ENCODE measurements at regions not wholly inside any gene's neighbourhood (a gene's known extent, or its start where the extent isn't known, plus 50 kb on each side); places are given as distances from the start of the nearest gene placed in this dataset.

DNA sequence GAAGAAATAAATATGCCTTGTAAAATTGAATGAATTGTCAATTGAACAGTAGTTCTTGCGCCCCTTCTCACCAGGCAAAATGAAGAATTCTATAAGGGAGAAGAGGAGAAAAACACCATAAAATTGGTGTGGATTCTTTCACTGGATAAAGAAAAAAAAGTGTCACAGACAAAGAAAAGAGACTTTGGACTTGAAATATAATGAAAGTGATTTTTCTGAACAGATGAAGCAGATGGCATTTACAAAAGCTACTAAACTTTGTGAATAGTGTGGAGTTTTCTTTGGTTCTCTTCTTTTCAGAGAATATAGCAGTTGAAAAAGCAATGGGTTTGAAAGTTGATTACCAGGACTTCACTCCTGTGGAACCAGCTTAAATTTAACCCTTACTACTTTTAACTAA lies 945.7 kb downstream of the DSC3 start:
- no peak for DNase-seq
- Histone ChIP-seq H3K27me3 (ENCODE audit: control insufficient read depth in 2 of 2, insufficient read depth in 2 of 2, low read length in 2 of 2) (no peaks in the 10 kb centered on the region), H3K27ac (ENCODE audit: low read depth, low read length) (no peak overlapping the region), H3K4me1 (ENCODE audit: control insufficient read depth in 2 of 2, insufficient read depth in 2 of 2, low read length in 2 of 2) (no peaks in the 10 kb centered on the region), H3K36me3 (ENCODE audit: control insufficient read depth in 2 of 3, insufficient read depth in 3 of 3, low read length in 3 of 3) (no peaks in the 10 kb centered on the region), H3K4me3 (ENCODE audit: low read length) (no peak overlapping the region), H3K9me3 (ENCODE audit: control insufficient read depth in 2 of 3, low read length in 3 of 3) (no peaks in the 10 kb centered on the region)
- intact Hi-C loops (cut with micrococcal nuclease), result no loop called here
- POLR2A ChIA-PET, result no interaction called here
- H3K27ac Mint-ChIP-seq, result no peak overlapping the region
- no peaks in the 10 kb centered on the region for H3K27me3 Mint-ChIP-seq
- no peak for ATAC-seq
- H3K4me1 Mint-ChIP-seq, result no peaks in the 10 kb centered on the region
- CTCF ChIA-PET, result no interaction called here
- no peak overlapping the region for H3K4me3 Mint-ChIP-seq
- peaks cover 0 to 10% (median 4%) of the 10 kb centered on the region in 11 donors for H3K9me3 Mint-ChIP-seq
- H3K36me3 Mint-ChIP-seq, result no peaks in the 10 kb centered on the region

GRCh38 chr18:30094556-30094955 lies 948.0 kb downstream of the DSC3 start:
- no peaks in the 10 kb centered on the region for H3K4me1 Mint-ChIP-seq
- intact Hi-C loops (cut with micrococcal nuclease), result no loop called here
- H3K27me3 Mint-ChIP-seq, result no peaks in the 10 kb centered on the region
- peaks cover 0 to 10% (median 4%) of the 10 kb centered on the region in 11 donors for H3K9me3 Mint-ChIP-seq
- Histone ChIP-seq H3K27me3 (ENCODE audit: control insufficient read depth in 2 of 2, insufficient read depth in 2 of 2, low read length in 2 of 2) (no peaks in the 10 kb centered on the region), H3K4me3 (ENCODE audit: low read length) (no peak overlapping the region), H3K27ac (ENCODE audit: low read depth, low read length) (no peak overlapping the region), H3K36me3 (ENCODE audit: control insufficient read depth in 2 of 3, insufficient read depth in 3 of 3, low read length in 3 of 3) (no peaks in the 10 kb centered on the region), H3K9me3 (ENCODE audit: control insufficient read depth in 2 of 3, low read length in 3 of 3) (no peaks in the 10 kb centered on the region), H3K4me1 (ENCODE audit: control insufficient read depth in 2 of 2, insufficient read depth in 2 of 2, low read length in 2 of 2) (no peaks in the 10 kb centered on the region)
- H3K36me3 Mint-ChIP-seq, result no peaks in the 10 kb centered on the region
- ChIA-PET CTCF (no interaction called here), POLR2A (no interaction called here)
- DNase-seq, result no peak
- ATAC-seq, result no peak
- no peak overlapping the region for H3K4me3 Mint-ChIP-seq
- H3K27ac Mint-ChIP-seq, result no peak overlapping the region

DNA sequence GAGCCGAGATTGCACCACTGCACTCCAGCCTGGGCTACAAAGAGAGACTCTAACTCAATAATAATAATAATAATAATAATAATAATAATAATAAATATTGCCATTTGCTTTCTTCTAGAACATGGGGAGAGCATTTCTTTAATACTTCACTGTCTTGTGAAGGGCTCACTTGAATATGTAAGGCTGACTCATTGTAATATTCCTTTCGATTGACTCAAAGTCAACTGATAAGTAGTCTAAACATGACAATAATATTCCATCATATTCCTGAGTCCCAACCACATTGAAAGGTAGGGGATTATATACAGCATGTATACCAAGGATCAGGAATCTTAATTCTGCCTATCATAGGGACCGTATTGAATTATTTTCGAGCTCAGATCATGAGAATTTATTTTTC lies 949.2 kb downstream of the DSC3 start:
- peaks cover 0 to 7% (median 3%) of the 10 kb centered on the region in 11 donors for H3K9me3 Mint-ChIP-seq
- ATAC-seq (no peak), DNase-seq (no peak)
- Histone ChIP-seq H3K9me3 (ENCODE audit: control insufficient read depth in 2 of 3, low read length in 3 of 3) (no peaks in the 10 kb centered on the region), H3K36me3 (ENCODE audit: control insufficient read depth in 2 of 3, insufficient read depth in 3 of 3, low read length in 3 of 3) (no peaks in the 10 kb centered on the region), H3K27me3 (ENCODE audit: control insufficient read depth in 2 of 2, insufficient read depth in 2 of 2, low read length in 2 of 2) (no peaks in the 10 kb centered on the region), H3K27ac (ENCODE audit: low read depth, low read length) (no peak overlapping the region), H3K4me1 (ENCODE audit: control insufficient read depth in 2 of 2, insufficient read depth in 2 of 2, low read length in 2 of 2) (no peaks in the 10 kb centered on the region), H3K4me3 (ENCODE audit: low read length) (no peak overlapping the region)
- no peaks in the 10 kb centered on the region for H3K36me3 Mint-ChIP-seq
- POLR2A ChIA-PET, result no interaction called here
- H3K27me3 Mint-ChIP-seq, result no peaks in the 10 kb centered on the region
- no peak overlapping the region for H3K27ac Mint-ChIP-seq
- intact Hi-C loops (cut with micrococcal nuclease), result no loop called here
- H3K4me1 Mint-ChIP-seq, result no peaks in the 10 kb centered on the region
- no peak overlapping the region for H3K4me3 Mint-ChIP-seq
- CTCF ChIA-PET, result no interaction called here

- peaks cover 0 to 10% (median 3%) of the 10 kb centered on the region in 11 donors for H3K9me3 Mint-ChIP-seq
- Histone ChIP-seq H3K36me3 (ENCODE audit: control insufficient read depth in 2 of 3, insufficient read depth in 3 of 3, low read length in 3 of 3) (no peaks in the 10 kb centered on the region), H3K4me3 (ENCODE audit: low read length) (no peak overlapping the region), H3K27ac (ENCODE audit: low read depth, low read length) (no peak overlapping the region), H3K4me1 (ENCODE audit: control insufficient read depth in 2 of 2, insufficient read depth in 2 of 2, low read length in 2 of 2) (no peaks in the 10 kb centered on the region), H3K27me3 (ENCODE audit: control insufficient read depth in 2 of 2, insufficient read depth in 2 of 2, low read length in 2 of 2) (no peaks in the 10 kb centered on the region), H3K9me3 (ENCODE audit: control insufficient read depth in 2 of 3, low read length in 3 of 3) (no peaks in the 10 kb centered on the region)
- ChIA-PET CTCF (no interaction called here), POLR2A (no interaction called here)
- H3K4me1 Mint-ChIP-seq, result no peaks in the 10 kb centered on the region
- H3K36me3 Mint-ChIP-seq, result no peaks in the 10 kb centered on the region
- ATAC-seq (no peak), DNase-seq (no peak)
- intact Hi-C loops (cut with micrococcal nuclease), result no loop called here
- no peak overlapping the region for H3K27ac Mint-ChIP-seq
- no peak overlapping the region for H3K4me3 Mint-ChIP-seq
- no peaks in the 10 kb centered on the region for H3K27me3 Mint-ChIP-seq
Observed at GRCh38 chr18:30088238-30089015, 954.1 kb downstream of the DSC3 start.

- Mint-ChIP-seq H3K4me3 (no peak overlapping the region), H3K9me3 (peaks cover 2 to 11% (median 4%) of the 10 kb centered on the region in 11 donors), H3K27me3 (no peaks in the 10 kb centered on the region), H3K36me3 (no peaks in the 10 kb centered on the region), H3K4me1 (no peaks in the 10 kb centered on the region), H3K27ac (no peak overlapping the region)
- intact Hi-C loops (cut with micrococcal nuclease), result no loop called here
- no peaks in the 10 kb centered on the region for H3K36me3 ChIP-seq (ENCODE audit: control insufficient read depth in 2 of 3, insufficient read depth in 3 of 3, low read length in 3 of 3)
- no peak overlapping the region for H3K27ac ChIP-seq (ENCODE audit: low read depth, low read length)
- no peak overlapping the region for H3K4me3 ChIP-seq (ENCODE audit: low read length)
- ChIA-PET CTCF (no interaction called here), POLR2A (no interaction called here)
- peaks cover 0 to 6% (median 0%) of the 10 kb centered on the region in 3 experiments for H3K9me3 ChIP-seq (ENCODE audit: control insufficient read depth in 2 of 3, low read length in 3 of 3)
- DNase-seq (no peak), ATAC-seq (no peak)
- no peaks in the 10 kb centered on the region for H3K4me1 ChIP-seq (ENCODE audit: control insufficient read depth in 2 of 2, insufficient read depth in 2 of 2, low read length in 2 of 2)
- H3K27me3 ChIP-seq (ENCODE audit: control insufficient read depth in 2 of 2, insufficient read depth in 2 of 2, low read length in 2 of 2), result no peaks in the 10 kb centered on the region
Observed at GRCh38 chr18:30086351-30086750, 956.2 kb downstream of the DSC3 start.

DNA sequence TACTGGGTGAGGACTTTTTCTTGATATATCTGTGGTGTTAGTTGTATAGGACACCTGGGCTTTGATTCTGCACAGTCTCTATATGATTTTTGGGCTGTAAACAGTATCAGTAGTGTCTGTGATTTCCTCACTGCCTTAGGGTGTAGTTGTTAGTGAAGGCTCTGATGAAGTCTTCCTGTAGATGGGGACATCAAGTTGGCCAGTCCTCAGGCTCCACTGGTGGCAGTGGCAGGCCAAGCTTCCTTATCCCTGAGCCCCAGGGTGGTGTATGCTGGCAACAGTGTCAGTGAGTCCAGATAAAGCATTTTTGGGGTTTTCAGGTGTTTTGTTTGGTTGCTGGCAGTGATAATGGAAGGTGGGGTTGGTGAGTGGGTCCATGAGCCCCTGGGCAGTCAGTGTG lies 961.4 kb downstream of the DSC3 start:
- ChIA-PET POLR2A (no interaction called here), CTCF (no interaction called here)
- Histone ChIP-seq H3K27ac (ENCODE audit: low read depth, low read length) (no peak overlapping the region), H3K4me1 (ENCODE audit: control insufficient read depth in 2 of 2, insufficient read depth in 2 of 2, low read length in 2 of 2) (no peaks in the 10 kb centered on the region), H3K9me3 (ENCODE audit: control insufficient read depth in 2 of 3, low read length in 3 of 3) (peaks cover 0 to 10% (median 0%) of the 10 kb centered on the region in 3 experiments), H3K36me3 (ENCODE audit: control insufficient read depth in 2 of 3, insufficient read depth in 3 of 3, low read length in 3 of 3) (no peaks in the 10 kb centered on the region), H3K4me3 (ENCODE audit: low read length) (no peak overlapping the region), H3K27me3 (ENCODE audit: control insufficient read depth in 2 of 2, insufficient read depth in 2 of 2, low read length in 2 of 2) (no peaks in the 10 kb centered on the region)
- intact Hi-C loops (cut with micrococcal nuclease), result no loop called here
- H3K9me3 Mint-ChIP-seq, result peaks cover 6 to 39% (median 11%) of the 10 kb centered on the region in 11 donors
- no peak overlapping the region for H3K4me3 Mint-ChIP-seq
- ATAC-seq, result no peak
- H3K27ac Mint-ChIP-seq, result no peak overlapping the region
- H3K4me1 Mint-ChIP-seq, result no peaks in the 10 kb centered on the region
- H3K36me3 Mint-ChIP-seq, result no peaks in the 10 kb centered on the region
- no peak for DNase-seq
- H3K27me3 Mint-ChIP-seq, result no peaks in the 10 kb centered on the region

- H3K4me1 Mint-ChIP-seq, result no peaks in the 10 kb centered on the region
- Histone ChIP-seq H3K36me3 (ENCODE audit: control insufficient read depth in 2 of 3, insufficient read depth in 3 of 3, low read length in 3 of 3) (no peaks in the 10 kb centered on the region), H3K27ac (ENCODE audit: low read depth, low read length) (no peak overlapping the region), H3K4me1 (ENCODE audit: control insufficient read depth in 2 of 2, insufficient read depth in 2 of 2, low read length in 2 of 2) (no peaks in the 10 kb centered on the region), H3K9me3 (ENCODE audit: control insufficient read depth in 2 of 3, low read length in 3 of 3) (peaks cover 0 to 9% (median 0%) of the 10 kb centered on the region in 3 experiments), H3K27me3 (ENCODE audit: control insufficient read depth in 2 of 2, insufficient read depth in 2 of 2, low read length in 2 of 2) (no peaks in the 10 kb centered on the region), H3K4me3 (ENCODE audit: low read length) (no peak overlapping the region)
- CTCF ChIA-PET, result no interaction called here
- peaks cover 14 to 47% (median 19%) of the 10 kb centered on the region in 11 donors for H3K9me3 Mint-ChIP-seq
- DNase-seq, result no peak
- H3K27ac Mint-ChIP-seq, result no peak overlapping the region
- H3K36me3 Mint-ChIP-seq, result peaks cover 0 to 3% (median 0%) of the 10 kb centered on the region in 5 donors
- intact Hi-C loops (cut with micrococcal nuclease), result no loop called here
- POLR2A ChIA-PET, result no interaction called here
- ATAC-seq, result no peak
- no peak overlapping the region for H3K4me3 Mint-ChIP-seq
- H3K27me3 Mint-ChIP-seq, result no peaks in the 10 kb centered on the region
Observed at GRCh38 chr18:30072609-30073385, 969.7 kb downstream of the DSC3 start.

Measured in naive thymus-derived CD4-positive, alpha-beta T cell (primary cell).